Osteocyte (in vitro differentiated cells): ENCODE measurements at regions not wholly inside any gene's neighbourhood (a gene's known extent, or its start where the extent isn't known, plus 50 kb on each side); places are given as distances from the start of the nearest gene placed in this dataset.

Experiments used
- DNase-seq: peaks from one replicate; pipeline ENCODE4 v3.0.0; 2021; ENCODE audit warnings: mixed read lengths; ENCODE audit not compliant: unreplicated experiment; ENCODE audit errors: extremely low spot score
- H3K27ac Mint-ChIP-seq: one replicate; pipeline ENCODE4 v1.8.0; 2021; ENCODE audit warnings: mild to moderate bottlenecking, mixed read lengths; ENCODE audit not compliant: unreplicated experiment
- H3K27me3 Mint-ChIP-seq: one replicate; pipeline ENCODE4 v1.8.0; 2021; ENCODE audit warnings: mixed read lengths; ENCODE audit not compliant: unreplicated experiment
- H3K36me3 Mint-ChIP-seq: one replicate; pipeline ENCODE4 v1.8.0; 2021; ENCODE audit warnings: mixed read lengths; ENCODE audit not compliant: unreplicated experiment
- H3K4me1 Mint-ChIP-seq: one replicate; pipeline ENCODE4 v1.8.0; 2021; ENCODE audit warnings: mixed read lengths; ENCODE audit not compliant: unreplicated experiment
- H3K4me3 Mint-ChIP-seq: one replicate; pipeline ENCODE4 v1.8.0; 2021; ENCODE audit warnings: mild to moderate bottlenecking, moderate library complexity, mixed read lengths; ENCODE audit not compliant: unreplicated experiment
- H3K9me3 Mint-ChIP-seq: one replicate; pipeline ENCODE4 v1.8.0; 2021; ENCODE audit warnings: mixed read lengths; ENCODE audit not compliant: unreplicated experiment
- TF ChIP-seq, protein P1 (sequence below): fragments of 200-600 bp; sonication (generic); IDR thresholded peaks from 2 replicates; pipeline ENCODE4 v1.5.0; 2021; ENCODE audit warnings: antibody characterized with exemption, mild to moderate bottlenecking, moderate library complexity

DNA sequence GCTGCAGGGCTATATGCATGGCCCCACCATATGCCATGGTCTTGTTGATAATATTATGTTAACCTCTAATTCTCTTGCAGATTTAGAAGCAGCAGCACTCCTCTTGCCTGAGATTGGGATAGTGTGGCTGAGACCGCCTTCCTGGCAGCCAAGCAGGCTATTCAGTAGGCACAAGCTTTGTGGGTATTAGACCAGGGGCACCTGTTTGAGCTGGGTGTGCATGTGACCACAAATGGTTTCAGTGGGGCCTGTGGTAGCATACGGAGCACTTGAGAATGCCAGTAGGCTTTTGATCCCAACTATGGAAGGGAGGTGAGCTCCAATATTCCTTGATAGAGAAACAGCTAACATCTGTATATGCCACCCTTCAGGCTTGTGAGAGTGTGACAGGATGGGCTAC, 625.1 kb upstream of the NUDT12 start:
- H3K4me1 Mint-ChIP-seq = peaks cover 25% of the 10 kb centered on the region
- DNase-seq = no peak

DNA sequence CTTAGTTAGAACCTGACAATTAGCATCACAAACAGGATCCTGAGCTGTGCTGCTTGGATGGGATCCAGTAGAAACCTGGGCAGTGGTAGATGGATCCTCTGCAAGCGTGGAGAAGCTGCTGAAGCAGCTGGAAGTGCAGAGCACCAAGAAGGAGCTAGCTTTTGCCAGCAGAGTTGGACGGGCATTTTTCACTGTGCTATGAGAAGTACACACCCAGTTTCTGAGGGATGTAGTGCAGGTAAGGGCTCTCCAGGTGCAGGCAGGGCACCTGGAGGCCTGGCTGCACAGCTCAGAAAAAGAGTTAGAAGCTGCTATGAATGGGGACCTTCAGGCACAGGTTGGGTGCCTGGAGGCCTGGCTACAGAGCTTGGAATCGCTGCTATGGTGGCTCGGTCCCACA, 623.9 kb upstream of the NUDT12 start:
- Mint-ChIP-seq H3K9me3 (peaks cover 6% of the 10 kb centered on the region), H3K27me3 (no peaks in the 10 kb centered on the region), H3K36me3 (no peaks in the 10 kb centered on the region), H3K27ac (no peak overlapping the region), H3K4me3 (no peak overlapping the region), H3K4me1 (peaks cover 25% of the 10 kb centered on the region)
- TF ChIP-seq, protein P1, sequence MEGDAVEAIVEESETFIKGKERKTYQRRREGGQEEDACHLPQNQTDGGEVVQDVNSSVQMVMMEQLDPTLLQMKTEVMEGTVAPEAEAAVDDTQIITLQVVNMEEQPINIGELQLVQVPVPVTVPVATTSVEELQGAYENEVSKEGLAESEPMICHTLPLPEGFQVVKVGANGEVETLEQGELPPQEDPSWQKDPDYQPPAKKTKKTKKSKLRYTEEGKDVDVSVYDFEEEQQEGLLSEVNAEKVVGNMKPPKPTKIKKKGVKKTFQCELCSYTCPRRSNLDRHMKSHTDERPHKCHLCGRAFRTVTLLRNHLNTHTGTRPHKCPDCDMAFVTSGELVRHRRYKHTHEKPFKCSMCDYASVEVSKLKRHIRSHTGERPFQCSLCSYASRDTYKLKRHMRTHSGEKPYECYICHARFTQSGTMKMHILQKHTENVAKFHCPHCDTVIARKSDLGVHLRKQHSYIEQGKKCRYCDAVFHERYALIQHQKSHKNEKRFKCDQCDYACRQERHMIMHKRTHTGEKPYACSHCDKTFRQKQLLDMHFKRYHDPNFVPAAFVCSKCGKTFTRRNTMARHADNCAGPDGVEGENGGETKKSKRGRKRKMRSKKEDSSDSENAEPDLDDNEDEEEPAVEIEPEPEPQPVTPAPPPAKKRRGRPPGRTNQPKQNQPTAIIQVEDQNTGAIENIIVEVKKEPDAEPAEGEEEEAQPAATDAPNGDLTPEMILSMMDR = no peak
- no peak for DNase-seq

More for the DNA sequence above, 625.1 kb upstream of the NUDT12 start:
- Mint-ChIP-seq H3K9me3 (peaks cover 6% of the 10 kb centered on the region), H3K27ac (no peak overlapping the region), H3K27me3 (no peaks in the 10 kb centered on the region), H3K36me3 (no peaks in the 10 kb centered on the region), H3K4me3 (no peak overlapping the region)
- TF ChIP-seq, protein P1 = no peak

DNA sequence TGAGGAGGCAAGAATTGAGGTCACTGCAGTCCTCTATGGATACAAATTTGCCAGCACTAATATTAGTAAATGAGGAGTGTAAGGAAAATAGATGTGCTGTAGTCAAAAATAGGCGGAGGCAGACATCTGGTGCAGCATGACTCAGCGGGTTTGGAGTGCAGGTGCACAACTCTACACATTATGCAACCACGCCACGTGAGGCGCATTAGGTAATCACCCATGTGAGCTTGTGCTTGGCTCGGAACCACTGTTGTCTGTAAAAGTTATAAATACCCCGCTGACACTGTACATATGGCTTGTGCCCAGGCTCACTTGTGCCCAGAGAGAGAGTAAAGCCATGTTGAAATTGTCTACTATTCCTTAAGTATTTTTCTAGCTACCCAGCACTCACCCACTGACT, 623.5 kb upstream of the NUDT12 start:
- no peak overlapping the region for H3K4me3 Mint-ChIP-seq
- peaks cover 6% of the 10 kb centered on the region for H3K9me3 Mint-ChIP-seq
- peaks cover 25% of the 10 kb centered on the region for H3K4me1 Mint-ChIP-seq
- H3K27me3 Mint-ChIP-seq = no peaks in the 10 kb centered on the region
- no peaks in the 10 kb centered on the region for H3K36me3 Mint-ChIP-seq
- H3K27ac Mint-ChIP-seq = no peak overlapping the region
- no peak for DNase-seq
- TF ChIP-seq, protein P1 = no peak

DNA sequence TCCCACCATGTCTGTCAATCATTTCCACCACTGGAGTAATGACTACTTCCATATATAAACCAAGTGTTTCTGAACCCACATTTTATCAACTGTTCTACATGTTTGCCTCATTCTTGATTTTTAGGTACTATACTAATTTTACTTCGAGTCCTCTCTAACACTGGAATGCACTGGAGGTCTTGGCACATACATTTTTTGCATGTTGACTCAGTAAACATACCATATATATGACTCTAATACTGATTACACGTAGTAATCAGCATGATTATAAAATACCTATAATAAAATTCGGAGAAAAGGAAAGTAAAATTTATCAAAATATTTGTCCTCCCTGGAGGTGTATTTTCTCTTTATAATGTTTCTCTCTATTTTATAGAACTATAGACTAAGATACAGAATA, 621.7 kb upstream of the NUDT12 start:
- TF ChIP-seq, protein P1 = no peak
- H3K4me1 Mint-ChIP-seq = peaks cover 18% of the 10 kb centered on the region
- H3K27ac Mint-ChIP-seq = no peak overlapping the region
- H3K27me3 Mint-ChIP-seq = no peaks in the 10 kb centered on the region
- no peaks in the 10 kb centered on the region for H3K36me3 Mint-ChIP-seq
- no peak overlapping the region for H3K4me3 Mint-ChIP-seq
- DNase-seq = no peak
- peaks cover 19% of the 10 kb centered on the region for H3K9me3 Mint-ChIP-seq

DNA sequence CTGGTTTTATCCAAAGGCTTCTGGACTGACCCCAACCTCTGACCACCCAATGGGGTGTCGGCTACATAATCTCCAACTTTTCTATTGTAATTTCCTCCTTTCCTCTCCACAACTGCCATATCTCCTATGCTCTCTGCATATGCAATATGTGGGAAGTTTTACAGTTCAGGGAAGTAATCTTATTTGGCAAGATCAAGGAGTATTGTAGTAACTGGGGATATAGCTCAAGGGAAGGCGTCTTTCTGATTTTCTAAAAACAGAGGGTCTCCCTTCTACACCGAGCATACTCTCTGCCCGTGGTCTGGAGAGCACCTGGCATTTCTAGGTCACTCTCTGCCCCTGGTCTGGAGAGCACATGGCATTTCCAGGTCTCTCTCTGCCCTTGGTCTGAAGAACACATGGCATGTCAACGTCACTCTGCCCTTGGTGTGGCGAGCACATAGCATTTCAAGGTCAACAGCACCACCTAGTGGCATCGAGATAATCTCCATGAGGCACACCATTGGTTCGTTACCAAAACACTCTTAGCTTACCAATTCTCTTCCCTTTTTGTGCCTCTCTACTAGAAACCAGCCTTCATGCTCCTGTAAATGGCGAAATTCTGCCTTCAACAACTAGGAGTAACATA, 616.4 kb upstream of the NUDT12 start:
- no peaks in the 10 kb centered on the region for H3K27me3 Mint-ChIP-seq
- H3K36me3 Mint-ChIP-seq = no peaks in the 10 kb centered on the region
- TF ChIP-seq, protein P1 = peak; percentile 62
- H3K27ac Mint-ChIP-seq = no peak overlapping the region
- peaks cover 13% of the 10 kb centered on the region for H3K9me3 Mint-ChIP-seq
- no peak for DNase-seq
- H3K4me1 Mint-ChIP-seq = peaks cover 2% of the 10 kb centered on the region
- H3K4me3 Mint-ChIP-seq = no peak overlapping the region
